ENCODE measurements at regions not wholly inside any gene's neighbourhood (a gene's known extent, or its start where the extent isn't known, plus 50 kb on each side); places are given as distances from the start of the nearest gene placed in this dataset.
"Not testable (repeated sequence)": the region's sequence is repeated elsewhere in the genome, so short reads cannot be mapped to it uniquely, and the experiment has no call there.

GRCh38 chr6:14290772-14291330 is 173.3 kb downstream of the CD83 start:
- no peak for DNase-seq (ENCODE audit: low read depth)

- no peak for DNase-seq (ENCODE audit: low read depth)
Measured at GRCh38 chr6:14291331-14291730, 173.8 kb downstream of the CD83 start.

DNA sequence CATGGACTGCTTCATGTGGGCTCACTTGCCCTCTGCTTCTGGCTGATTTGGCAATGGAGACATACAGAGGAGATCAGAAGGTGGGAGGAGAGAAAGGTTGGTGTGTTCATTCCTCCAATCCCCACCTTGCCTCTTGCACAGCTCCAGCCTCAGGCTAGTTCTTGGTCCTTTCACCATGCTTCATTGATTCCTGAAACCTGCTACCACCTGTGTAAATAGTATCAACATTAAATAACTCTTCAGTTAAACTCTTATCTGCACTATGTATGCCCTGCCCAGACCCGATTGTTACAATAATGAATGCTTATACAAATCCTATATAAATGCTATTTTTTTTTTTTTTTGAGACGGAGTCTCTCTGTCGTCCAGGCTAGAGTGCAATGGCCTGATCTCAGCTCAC is 174.5 kb downstream of the CD83 start:
- no peak for DNase-seq (ENCODE audit: low read depth)

DNA sequence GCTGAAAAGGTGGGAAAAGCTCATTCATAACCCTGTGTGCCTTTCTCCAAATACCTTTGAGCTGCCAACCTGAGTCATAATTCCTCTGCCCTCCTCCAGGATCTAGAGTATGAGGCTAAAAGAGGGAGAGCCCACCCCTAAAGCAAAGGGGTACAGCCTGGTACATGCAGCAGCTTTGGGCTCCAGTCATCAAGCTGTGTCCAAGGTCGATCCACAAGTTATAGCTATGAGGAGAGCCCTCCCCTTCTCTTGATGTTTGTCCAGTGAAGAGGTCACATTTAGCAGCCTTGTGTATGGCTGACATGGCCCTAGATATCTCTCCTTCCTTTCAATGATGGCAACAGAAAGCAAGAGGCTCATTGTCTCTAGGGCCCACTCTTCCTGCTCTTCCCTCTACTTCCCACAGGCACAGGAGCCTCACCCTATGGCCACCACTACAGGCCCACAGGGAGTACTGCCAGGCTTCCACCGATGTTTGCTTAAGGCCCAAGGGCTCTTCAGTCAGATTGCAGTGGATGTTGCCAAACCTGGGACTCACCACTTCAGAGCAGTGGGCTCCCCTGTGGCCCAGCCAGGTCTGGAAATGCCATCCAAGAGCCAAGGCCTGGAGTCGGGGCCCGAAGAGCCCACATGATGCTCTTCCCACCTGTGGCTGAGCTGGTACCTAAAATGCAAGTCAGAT is 176.8 kb downstream of the CD83 start:
- no peak for DNase-seq (ENCODE audit: low read depth)

- DNase-seq (ENCODE audit: low read depth), result not testable (repeated sequence)
Measured at GRCh38 chr6:14296698-14297097, 179.1 kb downstream of the CD83 start.

DNA sequence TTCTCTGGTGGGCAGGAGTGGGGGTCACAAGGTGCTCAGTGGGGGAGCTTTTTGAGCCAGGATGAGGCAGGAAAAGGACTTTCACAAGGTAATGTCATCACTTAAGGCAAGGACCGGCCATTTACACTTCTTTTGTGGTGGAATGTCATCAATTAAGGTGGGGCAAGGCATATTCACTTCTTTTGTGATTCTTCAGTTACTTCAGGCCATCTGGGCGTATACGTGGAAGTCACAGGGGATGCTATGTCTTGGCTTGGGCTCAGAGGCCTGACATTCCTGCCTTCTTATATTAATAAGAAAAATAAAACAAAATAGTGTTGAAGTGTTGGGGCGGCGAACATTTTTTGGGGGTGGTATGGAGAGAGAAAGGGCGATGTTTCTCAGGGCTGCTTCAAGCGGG is 179.5 kb downstream of the CD83 start:
- not testable (repeated sequence) for DNase-seq (ENCODE audit: low read depth)

DNA sequence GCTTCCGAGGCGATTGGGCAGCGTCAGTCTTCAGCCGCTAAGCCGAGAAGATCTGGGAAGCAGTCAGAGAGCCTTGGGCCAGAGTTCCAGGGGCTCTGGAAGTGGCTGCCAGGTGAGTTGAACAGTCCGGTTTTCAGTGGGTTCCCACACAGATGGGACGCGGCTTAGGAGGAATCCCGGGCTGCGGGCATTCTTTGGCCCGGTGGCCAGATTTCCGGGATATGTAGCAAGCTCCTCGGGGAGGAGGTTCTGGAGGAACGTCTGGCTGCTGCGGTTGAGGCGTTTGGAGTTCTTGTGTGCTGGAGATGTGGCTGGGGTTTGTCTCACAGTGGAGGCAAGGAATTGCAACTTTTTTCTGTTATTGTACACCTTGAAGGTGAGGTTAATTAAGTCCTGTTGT is 182.6 kb downstream of the CD83 start:
- DNase-seq (ENCODE audit: low read depth), result not testable (repeated sequence)

- DNase-seq (ENCODE audit: low read depth), result not testable (repeated sequence)
Measured at GRCh38 chr6:14300721-14301120, 183.1 kb downstream of the CD83 start.

- not testable (repeated sequence) for DNase-seq (ENCODE audit: low read depth)
Measured at GRCh38 chr6:14301477-14301876, 183.9 kb downstream of the CD83 start.

DNA sequence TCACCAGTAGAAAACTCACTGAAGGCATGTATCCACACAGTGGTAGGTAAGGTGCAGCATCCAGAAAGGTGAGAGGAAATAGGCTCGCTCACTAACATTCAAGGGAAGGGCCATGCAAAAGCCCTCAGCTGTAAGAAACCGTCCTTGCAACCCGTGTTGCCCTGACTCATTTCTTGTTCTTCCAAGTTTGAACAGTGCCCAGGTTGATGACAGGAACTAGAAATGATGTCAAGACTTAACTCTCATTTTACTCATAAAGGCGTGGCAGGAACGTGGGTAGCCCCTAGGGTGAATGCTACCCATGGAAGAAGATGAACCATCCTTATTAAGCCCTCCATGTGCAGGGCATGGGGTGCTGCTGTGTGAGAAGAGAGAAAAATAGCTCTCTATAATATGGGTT is 187.6 kb downstream of the CD83 start:
- no peak for DNase-seq (ENCODE audit: low read depth)

GRCh38 chr6:14305624-14306023 is 188.1 kb downstream of the CD83 start:
- DNase-seq (ENCODE audit: low read depth), result no peak

GRCh38 chr6:14306151-14306906 is 188.8 kb downstream of the CD83 start:
- DNase-seq (ENCODE audit: low read depth), result no peak

GRCh38 chr6:14309516-14309915 is 191.9 kb downstream of the CD83 start:
- no peak for DNase-seq (ENCODE audit: low read depth)

DNA sequence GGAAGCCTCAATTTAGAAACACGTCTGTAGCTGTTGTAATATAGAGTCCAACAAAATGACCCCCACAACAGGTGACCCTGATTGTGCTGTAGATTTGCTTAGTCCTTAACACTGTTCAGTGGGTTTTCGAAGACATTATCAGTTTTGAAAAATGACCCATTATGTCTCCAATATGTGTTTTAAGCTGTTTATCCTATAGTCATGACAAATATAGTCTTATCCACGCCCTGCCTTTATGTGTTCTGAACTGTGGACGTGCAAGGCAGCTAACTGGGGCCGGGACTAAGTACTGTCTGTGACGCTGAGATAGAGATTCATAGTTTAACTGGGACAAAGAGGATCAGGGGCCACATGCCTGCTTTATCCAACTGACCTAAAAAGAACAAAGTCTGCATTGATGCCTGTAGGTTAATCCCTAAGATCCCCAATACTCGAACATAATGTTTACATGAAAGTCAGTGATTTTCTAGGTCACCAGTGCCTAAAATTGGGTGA is 192.4 kb downstream of the CD83 start:
- no peak for DNase-seq (ENCODE audit: low read depth)

- peak; percentile 57 for DNase-seq (ENCODE audit: low read depth)
Measured at GRCh38 chr6:14310960-14311359, 193.4 kb downstream of the CD83 start.

- no peak for DNase-seq (ENCODE audit: low read depth)
Measured at GRCh38 chr6:14312587-14312986, 195.0 kb downstream of the CD83 start.

DNA sequence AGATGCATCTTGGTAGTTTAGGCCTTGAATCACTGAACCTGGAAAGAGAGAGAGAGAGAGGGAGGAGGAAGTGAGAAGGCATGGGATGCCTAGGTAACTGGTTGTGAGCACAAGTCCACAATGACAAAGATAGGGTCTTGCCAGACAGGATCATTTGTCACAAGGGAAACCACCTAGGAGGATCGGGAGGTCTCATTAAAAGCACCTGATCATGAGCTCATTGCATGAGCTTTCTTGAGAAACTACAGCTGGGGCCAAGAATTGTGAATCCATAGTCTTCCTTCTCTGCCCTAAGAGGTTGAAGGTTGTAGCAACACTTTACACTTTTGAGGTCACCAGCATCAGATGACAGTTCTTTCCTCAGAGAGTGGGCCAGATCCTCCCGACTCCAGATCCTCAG is 195.7 kb downstream of the CD83 start:
- no peak for DNase-seq (ENCODE audit: low read depth)

- no peak for DNase-seq (ENCODE audit: low read depth)
Measured at GRCh38 chr6:14315353-14315752, 197.8 kb downstream of the CD83 start.

DNA sequence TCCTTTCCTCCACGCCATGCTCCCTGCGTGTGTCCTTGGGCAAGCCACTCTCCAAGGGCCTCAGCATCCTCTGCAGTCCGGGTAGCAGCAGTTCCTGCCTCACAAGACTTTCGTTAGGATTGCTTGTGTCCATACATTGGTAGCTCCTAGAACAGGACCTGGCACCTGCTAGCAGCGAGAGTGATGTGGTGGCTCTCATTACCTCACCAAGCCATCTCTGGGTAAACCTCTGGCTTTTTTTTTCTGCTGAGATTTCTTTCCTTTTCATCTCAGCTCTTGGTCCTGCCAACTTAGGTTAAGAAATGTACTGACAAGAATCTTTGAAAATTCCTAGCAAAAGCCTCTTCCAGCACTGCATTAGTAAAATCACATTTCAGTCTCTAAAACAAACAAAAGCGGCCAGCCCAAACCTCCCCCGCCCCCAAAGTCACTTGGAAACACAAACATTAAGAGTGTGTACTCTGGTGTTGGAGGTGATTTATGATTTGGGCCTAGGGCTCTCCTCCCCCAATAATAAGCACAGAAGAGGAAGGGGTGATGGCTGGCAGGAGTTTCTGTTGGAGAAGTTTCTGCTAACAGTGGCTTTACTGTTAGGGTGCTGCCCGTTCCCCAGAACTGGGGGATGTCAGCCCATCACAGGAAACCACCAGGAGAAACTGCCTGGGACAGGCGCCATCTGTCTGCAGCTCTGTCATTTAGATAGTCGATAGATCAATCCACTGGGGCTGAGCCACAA is 199.2 kb downstream of the CD83 start:
- no peak for DNase-seq (ENCODE audit: low read depth)

DNA sequence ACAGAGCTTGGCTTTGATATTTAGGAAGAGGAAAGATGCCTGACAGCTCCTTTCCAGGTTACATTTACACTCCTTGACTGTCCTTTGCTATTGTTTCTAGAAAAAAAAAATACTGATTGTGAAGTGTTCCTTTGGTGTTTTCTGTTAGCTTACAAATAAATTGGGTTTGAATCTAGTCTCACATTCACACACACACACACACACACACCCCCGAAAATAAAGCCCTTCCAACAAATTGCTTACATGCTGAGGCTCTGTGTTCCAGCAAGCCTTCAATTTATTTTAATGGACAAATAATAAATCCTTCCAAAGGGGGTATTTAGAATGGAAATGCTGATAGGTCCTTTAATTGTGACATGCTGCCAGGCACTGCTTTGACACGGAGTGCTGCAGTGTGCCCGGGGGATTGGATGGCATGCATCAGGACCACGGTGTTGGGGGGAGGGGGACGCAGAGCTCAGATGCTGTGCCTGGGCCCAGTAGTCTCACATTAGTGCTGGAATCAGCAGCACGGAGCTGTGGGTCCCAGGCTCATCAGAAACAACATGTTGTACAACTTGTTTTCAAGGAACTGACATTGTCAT is 199.9 kb downstream of the CD83 start:
- DNase-seq (ENCODE audit: low read depth), result no peak

DNA sequence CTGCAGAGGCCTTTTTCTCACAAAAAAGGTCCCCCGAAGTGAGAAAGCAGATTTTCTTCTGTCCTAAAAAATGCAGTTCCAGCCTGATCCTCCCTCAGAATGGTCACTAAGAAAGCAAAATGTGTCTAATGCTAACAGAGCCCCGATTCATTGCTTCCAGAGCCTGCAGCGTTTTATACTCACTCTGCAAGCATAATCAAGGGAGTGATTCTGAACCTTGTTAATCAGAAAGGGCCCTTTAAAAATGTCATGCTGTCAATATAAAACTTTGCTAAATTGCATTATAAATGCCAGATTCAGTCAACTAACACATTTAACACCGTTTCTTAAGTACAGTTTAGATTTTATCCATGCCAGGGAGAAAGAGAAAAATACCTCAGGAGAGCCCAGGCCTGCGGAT is 202.8 kb downstream of the CD83 start:
- no peak for DNase-seq (ENCODE audit: low read depth)
